A549 (cell line): ENCODE measurements at regions not wholly inside any gene's neighbourhood (a gene's known extent, or its start where the extent isn't known, plus 50 kb on each side); places are given as distances from the start of the nearest gene placed in this dataset.

Experiments used
- ATAC-seq, 2 experiments: fragments of 200-7000 bp in 1 of 2; fragments of >200 bp in 1 of 2; cut with Nextera tagmentation in 1 of 2; cut with Tn5 transposase in 1 of 2; 3 replicates each; pipeline versions ENCODE4 v1.8.0 to v1.9.1; 2018 to 2020; ENCODE audit warnings: mild to moderate bottlenecking in 1 of 2, moderate library complexity in 1 of 2
- CTCF ChIA-PET: fragments of 300-600 bp; sonication (Branson Sonifier 250); formaldehyde crosslinking; extraction: SDS; loops from one replicate; lab custom pipeline; 2021; ENCODE audit warnings: antibody characterized with exemption, inconsistent platforms; lab: Yijun Ruan, JAX
- POLR2A ChIA-PET: fragments of 350-600 bp; formaldehyde crosslinking; extraction: SDS; loops from one replicate; lab custom pipeline; 2021; ENCODE audit warnings: antibody characterized with exemption, inconsistent platforms; lab: Yijun Ruan, JAX
- DNase-seq, 2 experiments: peaks; one replicate each; pipeline versions ENCODE4 v3.0.0 to v3.0.0-alpha.2; 2011 to 2016; ENCODE audit warnings: low read depth in 1 of 2, low spot score in 1 of 2
- FAIRE-seq: peaks from 2 replicates; lab custom pipeline; 2011; peaks lifted over from hg19 to GRCh38; lab: Jason Lieb, UNC
- H3K27ac ChIP-seq, 2 experiments: fragments of >200 bp; sonication (Bioruptor Twin); formaldehyde crosslinking; 3 replicates each; pipeline ENCODE4 v1.5.1; 2016 to 2017
- H3K4me1 ChIP-seq: fragments of >200 bp; sonication (Bioruptor Twin); formaldehyde crosslinking; 3 replicates; pipeline ENCODE4 v1.6.1; 2016
- H3K4me2 ChIP-seq: fragments of >200 bp; sonication (Bioruptor Twin); formaldehyde crosslinking; 3 replicates; pipeline ENCODE4 v1.6.1; 2016
- H3K4me3 ChIP-seq: fragments of >200 bp; sonication (Bioruptor Twin); formaldehyde crosslinking; 3 replicates; pipeline ENCODE4 v1.5.1; 2016
- H3K9me3 ChIP-seq: fragments of >200 bp; sonication (Bioruptor Twin); formaldehyde crosslinking; 3 replicates; pipeline ENCODE4 v1.6.1; 2016
- CHD4 ChIP-seq: fragments of 200-600 bp; sonication (generic); IDR thresholded peaks from 2 replicates; pipeline ENCODE4 v1.6.1; 2016; ENCODE audit warnings: antibody characterized with exemption, mild to moderate bottlenecking, borderline replicate concordance
- EHF ChIP-seq: fragments of 250-450 bp; sonication (Bioruptor Pico); IDR thresholded peaks from 2 replicates; pipeline ENCODE4 v1.5.0; 2020; ENCODE audit warnings: mild to moderate bottlenecking
- EHMT2 ChIP-seq: fragments of 200-600 bp; sonication (generic); IDR thresholded peaks from 2 replicates; pipeline ENCODE4 v1.6.1; 2016; ENCODE audit warnings: antibody characterized with exemption, low read depth, mild to moderate bottlenecking, moderate library complexity
- EP300 ChIP-seq, 2 experiments: fragments of >200 bp; sonication (Bioruptor Twin); formaldehyde crosslinking; IDR thresholded peaks; 2 replicates in 1 of 2; 3 replicates in 1 of 2; pipeline ENCODE4 v1.6.1; 2016 to 2017
- ESRRA ChIP-seq: fragments of 150-350 bp; IDR thresholded peaks from 2 replicates; pipeline ENCODE4 v1.6.1; 2014; ENCODE audit warnings: mild to moderate bottlenecking, low read length, borderline replicate concordance
- FOSB ChIP-seq: fragments of 250-450 bp; sonication (Bioruptor Pico); IDR thresholded peaks from 2 replicates; pipeline ENCODE4 v1.5.0; 2020; ENCODE audit warnings: mild to moderate bottlenecking, moderate library complexity
- HOXA7 ChIP-seq: fragments of 250-450 bp; sonication (Bioruptor Pico); IDR thresholded peaks from 2 replicates; pipeline ENCODE4 v1.5.0; 2020; ENCODE audit warnings: mild to moderate bottlenecking, moderate library complexity
- HOXB5 ChIP-seq: fragments of 250-450 bp; sonication (Bioruptor Pico); IDR thresholded peaks from 2 replicates; pipeline ENCODE4 v1.5.0; 2020; ENCODE audit warnings: mild to moderate bottlenecking, moderate library complexity
- JUNB ChIP-seq: fragments of >200 bp; sonication (Bioruptor Twin); formaldehyde crosslinking; IDR thresholded peaks from 2 replicates; pipeline ENCODE4 v1.6.1; 2016
- MYC ChIP-seq: IDR thresholded peaks from 2 replicates; pipeline ENCODE4 v1.6.1; 2012; ENCODE audit warnings: mild to moderate bottlenecking, inconsistent platforms, low read length, improper control_type of control experiment, borderline replicate concordance
- PHF8 ChIP-seq: fragments of 200-600 bp; sonication (generic); IDR thresholded peaks from 2 replicates; pipeline ENCODE4 v1.6.1; 2016; ENCODE audit warnings: low read depth, mild to moderate bottlenecking, antibody characterized with exemption, moderate library complexity, borderline replicate concordance
- SMC3 ChIP-seq: fragments of >200 bp; sonication (Bioruptor Twin); formaldehyde crosslinking; IDR thresholded peaks from 3 replicates; pipeline ENCODE4 v1.6.1; 2018; ENCODE audit warnings: inconsistent platforms
- ZNF302 ChIP-seq: fragments of 250-450 bp; sonication (Bioruptor Pico); IDR thresholded peaks from 2 replicates; pipeline ENCODE4 v1.9.0; 2021; ENCODE audit warnings: inconsistent platforms, mild to moderate bottlenecking, moderate library complexity
- WGBS: methylation state at CpG from one replicate; pipeline ENCODE4 v1.1.6; 2017; ENCODE audit errors: missing lambda C conversion rate; 5-methylcytosine and 5-hydroxymethylcytosine counted together
- TF ChIP-seq, protein P1 (sequence below): fragments of 200-600 bp; sonication (generic); IDR thresholded peaks from 2 replicates; pipeline ENCODE4 v1.6.1; 2016; ENCODE audit warnings: antibody characterized with exemption, mild to moderate bottlenecking, moderate library complexity
- TF ChIP-seq, protein P2 (sequence below): fragments of 450-650 bp; IDR thresholded peaks from 2 replicates; pipeline ENCODE4 v1.6.1; 2014; ENCODE audit warnings: antibody characterized with exemption
- TF ChIP-seq, protein P3 (sequence below): fragments of >200 bp; sonication (Bioruptor Twin); formaldehyde crosslinking; IDR thresholded peaks from 3 replicates; pipeline ENCODE4 v1.5.1; 2016

GRCh38 chr3:159236321-159236720 lies 434.5 kb downstream of the MFSD1 start:
- Histone ChIP-seq H3K4me3 (no peak overlapping the region), H3K27ac (no peak overlapping the region), H3K4me1 (no peaks in the 10 kb centered on the region), H3K4me2 (no peak overlapping the region), H3K9me3 (no peaks in the 10 kb centered on the region)
- no peak for FAIRE-seq
- no peak for ATAC-seq
- WGBS, result 5% methylated on average over 1 of the region's 1 CpG
- POLR2A ChIA-PET, result no interaction called here
- TF ChIP-seq, protein P1, sequence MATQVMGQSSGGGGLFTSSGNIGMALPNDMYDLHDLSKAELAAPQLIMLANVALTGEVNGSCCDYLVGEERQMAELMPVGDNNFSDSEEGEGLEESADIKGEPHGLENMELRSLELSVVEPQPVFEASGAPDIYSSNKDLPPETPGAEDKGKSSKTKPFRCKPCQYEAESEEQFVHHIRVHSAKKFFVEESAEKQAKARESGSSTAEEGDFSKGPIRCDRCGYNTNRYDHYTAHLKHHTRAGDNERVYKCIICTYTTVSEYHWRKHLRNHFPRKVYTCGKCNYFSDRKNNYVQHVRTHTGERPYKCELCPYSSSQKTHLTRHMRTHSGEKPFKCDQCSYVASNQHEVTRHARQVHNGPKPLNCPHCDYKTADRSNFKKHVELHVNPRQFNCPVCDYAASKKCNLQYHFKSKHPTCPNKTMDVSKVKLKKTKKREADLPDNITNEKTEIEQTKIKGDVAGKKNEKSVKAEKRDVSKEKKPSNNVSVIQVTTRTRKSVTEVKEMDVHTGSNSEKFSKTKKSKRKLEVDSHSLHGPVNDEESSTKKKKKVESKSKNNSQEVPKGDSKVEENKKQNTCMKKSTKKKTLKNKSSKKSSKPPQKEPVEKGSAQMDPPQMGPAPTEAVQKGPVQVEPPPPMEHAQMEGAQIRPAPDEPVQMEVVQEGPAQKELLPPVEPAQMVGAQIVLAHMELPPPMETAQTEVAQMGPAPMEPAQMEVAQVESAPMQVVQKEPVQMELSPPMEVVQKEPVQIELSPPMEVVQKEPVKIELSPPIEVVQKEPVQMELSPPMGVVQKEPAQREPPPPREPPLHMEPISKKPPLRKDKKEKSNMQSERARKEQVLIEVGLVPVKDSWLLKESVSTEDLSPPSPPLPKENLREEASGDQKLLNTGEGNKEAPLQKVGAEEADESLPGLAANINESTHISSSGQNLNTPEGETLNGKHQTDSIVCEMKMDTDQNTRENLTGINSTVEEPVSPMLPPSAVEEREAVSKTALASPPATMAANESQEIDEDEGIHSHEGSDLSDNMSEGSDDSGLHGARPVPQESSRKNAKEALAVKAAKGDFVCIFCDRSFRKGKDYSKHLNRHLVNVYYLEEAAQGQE, result no peak
- TF ChIP-seq EHMT2 (no peak), HOXA7 (CRISPR knock-in tag) (no peak), EP300 (IDR thresholded peaks at IDR 0.05) (no peak), MYC (no peak), HOXB5 (CRISPR knock-in tag) (no peak), PHF8 (no peak), SMC3 (no peak), CHD4 (no peak), EHF (CRISPR knock-in tag) (no peak), JUNB (no peak)
- TF ChIP-seq, protein P2, sequence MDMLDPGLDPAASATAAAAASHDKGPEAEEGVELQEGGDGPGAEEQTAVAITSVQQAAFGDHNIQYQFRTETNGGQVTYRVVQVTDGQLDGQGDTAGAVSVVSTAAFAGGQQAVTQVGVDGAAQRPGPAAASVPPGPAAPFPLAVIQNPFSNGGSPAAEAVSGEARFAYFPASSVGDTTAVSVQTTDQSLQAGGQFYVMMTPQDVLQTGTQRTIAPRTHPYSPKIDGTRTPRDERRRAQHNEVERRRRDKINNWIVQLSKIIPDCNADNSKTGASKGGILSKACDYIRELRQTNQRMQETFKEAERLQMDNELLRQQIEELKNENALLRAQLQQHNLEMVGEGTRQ, result no peak
- TF ChIP-seq, protein P3, sequence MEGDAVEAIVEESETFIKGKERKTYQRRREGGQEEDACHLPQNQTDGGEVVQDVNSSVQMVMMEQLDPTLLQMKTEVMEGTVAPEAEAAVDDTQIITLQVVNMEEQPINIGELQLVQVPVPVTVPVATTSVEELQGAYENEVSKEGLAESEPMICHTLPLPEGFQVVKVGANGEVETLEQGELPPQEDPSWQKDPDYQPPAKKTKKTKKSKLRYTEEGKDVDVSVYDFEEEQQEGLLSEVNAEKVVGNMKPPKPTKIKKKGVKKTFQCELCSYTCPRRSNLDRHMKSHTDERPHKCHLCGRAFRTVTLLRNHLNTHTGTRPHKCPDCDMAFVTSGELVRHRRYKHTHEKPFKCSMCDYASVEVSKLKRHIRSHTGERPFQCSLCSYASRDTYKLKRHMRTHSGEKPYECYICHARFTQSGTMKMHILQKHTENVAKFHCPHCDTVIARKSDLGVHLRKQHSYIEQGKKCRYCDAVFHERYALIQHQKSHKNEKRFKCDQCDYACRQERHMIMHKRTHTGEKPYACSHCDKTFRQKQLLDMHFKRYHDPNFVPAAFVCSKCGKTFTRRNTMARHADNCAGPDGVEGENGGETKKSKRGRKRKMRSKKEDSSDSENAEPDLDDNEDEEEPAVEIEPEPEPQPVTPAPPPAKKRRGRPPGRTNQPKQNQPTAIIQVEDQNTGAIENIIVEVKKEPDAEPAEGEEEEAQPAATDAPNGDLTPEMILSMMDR, result no peak
- CTCF ChIA-PET, result interaction anchor here (1.3 kb wide), 1 partner anchor 10 kb away, joined by 6 read pairs; no protein-coding TSS in a partner anchor
- DNase-seq, result no peak

- Histone ChIP-seq H3K4me1 (no peaks in the 10 kb centered on the region), H3K9me3 (no peaks in the 10 kb centered on the region), H3K4me3 (no peak overlapping the region), H3K27ac (no peak overlapping the region), H3K4me2 (no peak overlapping the region)
- DNase-seq (no peak), FAIRE-seq (no peak), ATAC-seq (no peak)
- POLR2A ChIA-PET, result no interaction called here
- 58% methylated on average over 3 of the region's 3 CpGs for WGBS
- no peak for TF ChIP-seq FOSB
- no peak for TF ChIP-seq ESRRA
- TF ChIP-seq CHD4, result no peak
- no peak for TF ChIP-seq ZNF302 (CRISPR knock-in tag)
- TF ChIP-seq, protein P1, result no peak
- CTCF ChIA-PET, result no interaction called here
Measured at GRCh38 chr3:159237226-159237625, 435.4 kb downstream of the MFSD1 start.
